GM18498 (cell line): ENCODE measurements at regions not wholly inside any gene's neighbourhood (a gene's known extent, or its start where the extent isn't known, plus 50 kb on each side); places are given as distances from the start of the nearest gene placed in this dataset.
"Not testable (repeated sequence)": the region's sequence is repeated elsewhere in the genome, so short reads cannot be mapped to it uniquely, and the experiment has no call there.

Experiments used
- ATAC-seq: cut with Tn5 transposase; IDR thresholded peaks from one replicate; pipeline ENCODE4 v1.9.1; 2021; ENCODE audit warnings: mild to moderate bottlenecking, moderate library complexity; ENCODE audit not compliant: unreplicated experiment

GRCh38 chr2:142509401-142509800 is 368.1 kb upstream of the KYNU start:
- ATAC-seq: no peak

GRCh38 chr2:142504754-142505153 is 372.7 kb upstream of the KYNU start:
- no peak for ATAC-seq

GRCh38 chr2:142502402-142502801 is 371.6 kb upstream of the LRP1B start:
- no peak for ATAC-seq

- no peak for ATAC-seq
Measured at GRCh38 chr2:142495141-142495540, 364.3 kb upstream of the LRP1B start.

- not testable (repeated sequence) for ATAC-seq
Measured at GRCh38 chr2:142489631-142490030, 358.8 kb upstream of the LRP1B start.

- no peak for ATAC-seq
Measured at GRCh38 chr2:142484111-142484510, 353.3 kb upstream of the LRP1B start.

- no peak for ATAC-seq
Measured at GRCh38 chr2:142483653-142484052, 352.8 kb upstream of the LRP1B start.

GRCh38 chr2:142478206-142478605 is 347.4 kb upstream of the LRP1B start:
- no peak for ATAC-seq

- ATAC-seq: no peak
Measured at GRCh38 chr2:142472382-142472781, 341.6 kb upstream of the LRP1B start.

- ATAC-seq: no peak
Measured at GRCh38 chr2:142467321-142467720, 336.5 kb upstream of the LRP1B start.

GRCh38 chr2:142463047-142463446 is 332.2 kb upstream of the LRP1B start:
- no peak for ATAC-seq

- ATAC-seq: no peak
Measured at GRCh38 chr2:142462306-142462705, 331.5 kb upstream of the LRP1B start.

- ATAC-seq: no peak
Measured at GRCh38 chr2:142445551-142446072, 314.8 kb upstream of the LRP1B start.

GRCh38 chr2:142445023-142445422 is 314.2 kb upstream of the LRP1B start:
- ATAC-seq: no peak

GRCh38 chr2:142435847-142436246 is 305.0 kb upstream of the LRP1B start:
- ATAC-seq: no peak

GRCh38 chr2:142426064-142426463 is 295.2 kb upstream of the LRP1B start:
- no peak for ATAC-seq

GRCh38 chr2:142425551-142425950 is 294.7 kb upstream of the LRP1B start:
- no peak for ATAC-seq

GRCh38 chr2:142423603-142424002 is 292.8 kb upstream of the LRP1B start:
- no peak for ATAC-seq

GRCh38 chr2:142422769-142423168 is 292.0 kb upstream of the LRP1B start:
- no peak for ATAC-seq

GRCh38 chr2:142422041-142422440 is 291.2 kb upstream of the LRP1B start:
- ATAC-seq: no peak

- not testable (repeated sequence) for ATAC-seq
Measured at GRCh38 chr2:142418699-142419098, 287.9 kb upstream of the LRP1B start.

GRCh38 chr2:142416996-142417395 is 286.2 kb upstream of the LRP1B start:
- ATAC-seq: no peak

GRCh38 chr2:142415461-142415860 is 284.6 kb upstream of the LRP1B start:
- ATAC-seq: no peak

GRCh38 chr2:142398212-142398611 is 267.4 kb upstream of the LRP1B start:
- ATAC-seq: no peak
